ENCODE measurements at regions not wholly inside any gene's neighbourhood (a gene's known extent, or its start where the extent isn't known, plus 50 kb on each side); places are given as distances from the start of the nearest gene placed in this dataset.

GRCh38 chr10:58013406-58013805 is 254.3 kb downstream of the IPMK start:
- Histone ChIP-seq H3K27me3 (replicated peaks) (no peaks in the 10 kb centered on the region), H3K27ac (no peak overlapping the region), H3K36me3 (replicated peaks) (no peaks in the 10 kb centered on the region), H3K4me3 (ENCODE audit: low read depth, low read length) (no peak overlapping the region)
- in situ Hi-C loops (cut with HindIII; ENCODE audit: low pct_ligation_motif_present, low sequenced_read_pairs): no loop called here
- DNase-seq: no peak
- no peak for TF ChIP-seq CTCF (IDR thresholded peaks at IDR 0.05; ENCODE audit: low read depth, low read length, missing control alignments)

GRCh38 chr10:58010073-58010702 is 257.5 kb downstream of the IPMK start:
- Histone ChIP-seq H3K4me3 (ENCODE audit: low read depth, low read length) (no peak overlapping the region), H3K27ac (no peak overlapping the region), H3K27me3 (replicated peaks) (no peaks in the 10 kb centered on the region), H3K36me3 (replicated peaks) (no peaks in the 10 kb centered on the region)
- no peak for TF ChIP-seq CTCF (IDR thresholded peaks at IDR 0.05; ENCODE audit: low read depth, low read length, missing control alignments)
- in situ Hi-C loops (cut with HindIII; ENCODE audit: low pct_ligation_motif_present, low sequenced_read_pairs): no loop called here
- no peak for DNase-seq

- TF ChIP-seq CTCF (IDR thresholded peaks at IDR 0.05; ENCODE audit: low read depth, low read length, missing control alignments): no peak
- H3K27ac ChIP-seq: no peak overlapping the region
- no peak for DNase-seq
- H3K27me3 ChIP-seq (replicated peaks): no peaks in the 10 kb centered on the region
- H3K36me3 ChIP-seq (replicated peaks): no peaks in the 10 kb centered on the region
- no peak overlapping the region for H3K4me3 ChIP-seq (ENCODE audit: low read depth, low read length)
- in situ Hi-C loops (cut with HindIII; ENCODE audit: low pct_ligation_motif_present, low sequenced_read_pairs): no loop called here
Measured at GRCh38 chr10:58003945-58004344, 263.7 kb downstream of the IPMK start.

- in situ Hi-C loops (cut with HindIII; ENCODE audit: low pct_ligation_motif_present, low sequenced_read_pairs): no loop called here
- Histone ChIP-seq H3K4me3 (ENCODE audit: low read depth, low read length) (no peak overlapping the region), H3K27me3 (replicated peaks) (no peaks in the 10 kb centered on the region), H3K36me3 (replicated peaks) (no peaks in the 10 kb centered on the region), H3K27ac (no peak overlapping the region)
- DNase-seq: no peak
- TF ChIP-seq CTCF (IDR thresholded peaks at IDR 0.05; ENCODE audit: low read depth, low read length, missing control alignments): no peak
Measured at GRCh38 chr10:58001159-58001558, 266.5 kb downstream of the IPMK start.

- Histone ChIP-seq H3K27me3 (replicated peaks) (no peaks in the 10 kb centered on the region), H3K4me3 (ENCODE audit: low read depth, low read length) (no peak overlapping the region), H3K27ac (no peak overlapping the region), H3K36me3 (replicated peaks) (no peaks in the 10 kb centered on the region)
- in situ Hi-C loops (cut with HindIII; ENCODE audit: low pct_ligation_motif_present, low sequenced_read_pairs): no loop called here
- DNase-seq: no peak
- TF ChIP-seq CTCF (IDR thresholded peaks at IDR 0.05; ENCODE audit: low read depth, low read length, missing control alignments): no peak
Measured at GRCh38 chr10:57996536-57996935, 271.2 kb downstream of the IPMK start.

GRCh38 chr10:57993302-57993701 is 274.4 kb downstream of the IPMK start:
- in situ Hi-C loops (cut with HindIII; ENCODE audit: low pct_ligation_motif_present, low sequenced_read_pairs): no loop called here
- Histone ChIP-seq H3K27ac (no peak overlapping the region), H3K27me3 (replicated peaks) (no peaks in the 10 kb centered on the region), H3K4me3 (ENCODE audit: low read depth, low read length) (no peak overlapping the region), H3K36me3 (replicated peaks) (no peaks in the 10 kb centered on the region)
- no peak for TF ChIP-seq CTCF (IDR thresholded peaks at IDR 0.05; ENCODE audit: low read depth, low read length, missing control alignments)
- DNase-seq: no peak

Measured in brain microvascular endothelial cell (primary cell).